ENCODE measurements at regions not wholly inside any gene's neighbourhood (a gene's known extent, or its start where the extent isn't known, plus 50 kb on each side); places are given as distances from the start of the nearest gene placed in this dataset.
A peak's percentile ranks its signal among the peaks of the same experiment; 100 is the strongest.

DNA sequence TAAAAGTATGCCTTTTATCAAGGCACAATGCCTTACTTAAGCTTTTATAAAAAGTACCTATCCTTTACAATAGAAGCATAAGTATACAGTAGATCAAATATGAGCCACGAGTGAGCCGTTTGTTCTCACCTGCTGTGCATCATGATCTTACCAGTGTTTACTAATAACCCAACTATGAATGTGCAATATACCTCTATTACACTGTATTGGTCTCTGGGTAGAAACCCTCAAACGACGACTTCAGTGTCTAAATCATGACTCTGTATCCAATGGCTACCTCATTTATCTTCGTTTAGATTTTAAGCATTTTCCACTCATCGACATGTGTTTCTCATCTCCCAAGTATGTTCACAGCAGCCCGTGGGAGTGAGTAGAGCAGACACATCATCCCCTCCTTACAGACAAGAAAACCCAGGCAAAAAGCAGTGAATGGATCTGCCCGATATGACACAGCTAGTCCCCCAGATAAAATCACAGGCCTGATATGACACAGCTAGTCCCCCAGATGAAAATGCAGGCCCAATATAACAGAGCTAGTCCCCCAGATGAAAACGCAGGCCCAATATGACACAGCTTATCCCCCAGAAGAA lies 279.8 kb downstream of the TNS1 start:
- no peak for DNase-seq (ENCODE audit: low spot score)

DNA sequence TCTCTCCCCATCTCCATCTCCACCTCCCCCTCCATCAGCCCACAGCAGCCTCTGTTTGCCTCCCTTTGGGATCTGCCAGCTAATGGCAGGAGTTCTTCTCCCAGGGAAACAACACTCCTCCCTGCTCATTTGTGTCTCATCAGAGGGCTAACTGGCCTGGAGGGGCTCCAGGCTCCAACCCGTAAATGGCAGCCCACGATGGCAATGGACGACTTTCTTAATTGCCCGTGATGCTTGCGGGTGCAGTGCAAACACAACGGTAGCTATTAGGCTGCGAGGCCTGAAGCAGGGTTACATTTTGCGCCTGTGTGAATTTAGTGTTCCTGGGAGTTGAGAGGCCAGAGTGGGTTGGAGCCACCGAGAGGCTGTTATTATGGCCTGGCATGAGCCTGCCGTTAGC lies 285.1 kb downstream of the TNS1 start:
- DNase-seq (ENCODE audit: low spot score): no peak

DNA sequence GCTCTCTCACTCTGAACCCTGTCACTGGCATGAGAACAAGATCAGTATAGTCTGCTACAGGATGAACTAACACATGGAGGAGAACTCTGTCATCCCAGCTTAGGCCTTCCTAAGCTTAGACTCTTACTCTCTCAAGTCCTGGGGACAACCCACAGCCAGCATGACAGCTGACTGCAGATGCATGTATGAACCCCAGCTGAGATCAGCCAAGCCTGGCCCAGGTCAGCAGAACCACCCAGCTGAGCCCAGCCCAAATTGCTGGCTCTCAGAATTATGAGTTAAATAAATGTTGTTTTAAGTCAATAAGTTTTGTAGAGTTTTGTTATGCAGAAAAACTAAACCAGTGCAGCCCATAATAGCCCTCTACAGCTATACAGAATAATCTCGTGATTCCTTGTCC lies 287.3 kb downstream of the TNS1 start:
- DNase-seq (ENCODE audit: low spot score): no peak

DNA sequence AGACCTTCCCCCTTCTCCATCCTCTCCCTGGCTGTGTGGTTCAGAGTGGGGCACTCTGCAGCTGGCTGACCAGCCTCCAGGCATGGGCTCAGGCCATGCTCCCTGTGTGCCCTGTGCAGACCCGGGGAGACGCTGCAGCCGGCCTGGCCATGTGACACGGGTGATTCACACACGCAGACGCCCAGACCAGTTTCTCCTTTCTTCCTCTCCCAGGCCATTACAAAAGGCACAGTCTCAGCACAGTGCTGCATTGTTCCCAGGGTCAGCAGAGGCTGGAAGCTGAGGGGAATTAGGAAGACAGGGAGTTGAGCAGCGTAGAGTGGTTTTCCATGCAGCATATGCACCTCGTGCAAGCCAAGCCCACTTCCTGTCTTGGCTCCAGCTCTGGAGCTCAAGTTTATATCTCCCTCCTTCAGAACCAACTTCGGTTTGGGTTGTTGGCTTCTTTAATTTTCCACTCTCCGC lies 288.5 kb downstream of the TNS1 start:
- DNase-seq (ENCODE audit: low spot score): no peak

DNA sequence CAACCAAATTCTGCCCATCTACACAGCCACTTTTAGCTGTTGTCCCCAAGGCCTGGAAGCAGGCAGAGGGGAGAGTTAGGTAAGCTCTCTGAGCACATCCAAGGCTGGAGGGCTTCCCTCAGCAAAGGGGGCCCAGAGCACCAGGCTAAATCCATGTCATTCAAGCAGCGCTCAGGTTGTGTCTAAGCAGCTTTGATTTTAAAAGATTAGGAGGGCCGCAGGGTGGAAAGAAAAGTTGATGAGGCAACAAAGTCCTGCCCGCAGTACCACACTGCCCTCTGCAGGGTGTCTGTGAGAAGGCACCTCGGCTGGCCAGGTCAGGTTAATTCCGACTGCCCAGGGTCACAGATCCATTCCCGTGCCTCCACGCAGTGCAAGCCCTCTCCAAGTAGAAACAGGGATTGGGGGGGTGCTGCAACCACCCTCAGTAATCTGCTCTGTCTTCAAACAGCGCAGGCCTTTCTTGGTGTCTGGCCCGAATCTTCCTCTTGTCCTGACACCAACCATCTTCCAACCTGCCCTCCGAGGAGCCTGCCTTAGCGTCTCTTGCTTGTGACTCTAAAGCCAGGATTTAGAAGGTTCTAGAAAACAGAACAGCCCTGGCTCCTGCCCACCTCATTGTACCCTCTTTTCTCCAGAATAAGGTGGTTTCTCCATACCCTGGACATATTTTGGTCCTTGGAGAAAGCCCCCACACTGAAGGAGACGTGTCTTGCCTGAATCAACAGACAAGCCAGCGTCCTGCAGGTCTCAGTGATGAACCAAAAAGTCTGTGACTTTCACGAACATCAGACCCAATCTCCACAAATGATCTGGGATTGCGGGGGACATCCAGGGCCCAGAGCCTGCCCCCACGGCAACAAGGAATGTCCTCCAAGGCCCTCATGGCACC lies 289.2 kb downstream of the TNS1 start:
- DNase-seq (ENCODE audit: low spot score): peak; percentile 63

DNA sequence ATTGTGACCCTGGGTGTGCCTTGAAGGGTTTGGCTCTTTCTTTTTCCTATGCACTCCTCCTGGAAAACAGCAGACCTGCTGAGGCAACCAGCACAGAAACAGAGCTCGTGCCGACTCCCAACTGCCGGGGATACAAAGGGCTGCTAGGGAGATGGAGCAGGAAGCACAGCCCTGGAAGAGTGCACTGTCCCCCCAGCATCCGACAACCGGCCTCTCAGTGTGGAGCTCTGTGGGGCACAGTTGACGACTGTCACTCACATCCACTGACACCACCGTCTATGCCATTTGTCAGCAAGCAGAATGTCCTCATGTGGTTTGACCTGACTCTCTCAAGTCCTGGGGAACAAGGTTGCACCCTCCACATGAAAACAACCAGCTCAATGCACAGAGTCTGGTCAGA lies 290.4 kb downstream of the TNS1 start:
- no peak for DNase-seq (ENCODE audit: low spot score)

DNA sequence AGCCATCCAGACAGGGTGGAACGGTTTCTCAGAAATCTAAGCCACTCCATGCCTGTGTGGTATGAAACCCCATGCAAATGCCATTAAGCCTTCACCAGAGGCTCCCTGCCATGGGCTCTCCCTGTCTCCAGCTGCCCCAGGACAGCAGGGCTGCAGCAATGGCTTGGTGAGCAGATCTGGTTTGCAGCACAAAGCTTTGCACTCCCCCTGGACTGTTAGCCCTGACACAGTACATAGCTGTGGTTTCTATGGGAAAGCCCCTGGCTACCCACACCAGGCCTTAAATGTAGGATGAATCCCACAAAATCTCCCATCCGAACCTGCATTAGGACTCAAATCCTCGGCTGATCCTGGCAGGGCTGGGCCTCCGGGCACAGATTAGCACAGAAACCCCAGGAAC lies 291.6 kb downstream of the TNS1 start:
- no peak for DNase-seq (ENCODE audit: low spot score)

DNA sequence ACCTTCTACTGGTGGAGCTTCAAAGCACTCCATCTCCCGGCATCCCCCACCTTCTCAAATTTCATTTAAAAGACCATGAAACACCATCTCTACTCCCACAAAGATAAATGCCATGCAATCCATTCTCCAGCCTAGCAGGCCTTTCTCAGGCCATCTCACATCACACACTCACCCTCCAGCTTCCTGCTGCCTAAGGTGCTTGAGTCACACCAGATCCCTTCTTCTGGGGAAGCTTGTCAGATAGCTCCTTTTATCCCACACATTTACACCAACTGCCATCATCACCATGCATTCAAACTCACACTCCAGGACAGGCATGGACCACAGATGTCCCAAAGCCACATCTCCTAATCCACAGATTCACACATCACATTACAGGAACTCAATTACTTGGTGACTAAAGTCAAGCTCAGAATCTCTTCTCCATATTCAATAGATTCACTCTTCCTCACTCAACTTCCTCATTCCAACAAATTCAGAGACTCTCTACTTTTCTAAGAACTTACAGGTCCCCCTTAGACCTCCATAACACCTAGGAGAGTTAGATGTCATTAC lies 292.5 kb downstream of the TNS1 start:
- DNase-seq (ENCODE audit: low spot score): no peak

DNA sequence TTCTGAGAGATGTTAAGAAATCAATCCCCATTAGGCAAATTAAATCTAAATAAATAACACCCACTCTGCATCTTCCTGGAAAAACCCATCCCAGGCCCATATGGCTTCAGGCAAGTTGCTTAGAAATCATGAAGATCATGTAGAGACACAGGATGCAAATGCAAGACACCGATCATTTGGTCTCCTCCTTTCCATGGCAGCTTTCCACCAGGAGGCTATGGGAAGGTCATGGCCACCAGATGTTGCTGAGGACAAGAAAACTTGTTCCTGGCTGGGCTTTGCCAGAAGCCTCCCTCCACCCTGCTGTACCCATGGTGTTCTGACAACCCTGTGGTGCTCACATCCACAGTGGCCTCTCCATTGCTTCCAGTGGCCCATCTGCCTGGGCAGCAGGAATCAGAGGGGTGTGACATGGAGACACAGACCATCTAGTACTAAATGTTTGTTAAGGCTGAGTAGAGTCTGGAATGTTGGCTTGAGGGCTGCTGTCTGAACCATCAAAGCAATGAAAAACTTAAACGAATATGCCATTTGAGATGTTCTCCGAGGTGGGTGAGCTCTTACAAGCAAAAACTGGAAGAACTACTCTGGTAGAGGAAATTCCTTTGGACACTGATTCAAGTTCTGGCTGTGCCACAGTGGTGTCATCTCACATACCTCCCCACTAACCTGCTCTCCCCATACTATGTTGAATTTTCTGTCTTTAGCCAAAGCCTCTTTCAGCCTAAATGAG lies 293.2 kb downstream of the TNS1 start:
- DNase-seq (ENCODE audit: low spot score): no peak

DNA sequence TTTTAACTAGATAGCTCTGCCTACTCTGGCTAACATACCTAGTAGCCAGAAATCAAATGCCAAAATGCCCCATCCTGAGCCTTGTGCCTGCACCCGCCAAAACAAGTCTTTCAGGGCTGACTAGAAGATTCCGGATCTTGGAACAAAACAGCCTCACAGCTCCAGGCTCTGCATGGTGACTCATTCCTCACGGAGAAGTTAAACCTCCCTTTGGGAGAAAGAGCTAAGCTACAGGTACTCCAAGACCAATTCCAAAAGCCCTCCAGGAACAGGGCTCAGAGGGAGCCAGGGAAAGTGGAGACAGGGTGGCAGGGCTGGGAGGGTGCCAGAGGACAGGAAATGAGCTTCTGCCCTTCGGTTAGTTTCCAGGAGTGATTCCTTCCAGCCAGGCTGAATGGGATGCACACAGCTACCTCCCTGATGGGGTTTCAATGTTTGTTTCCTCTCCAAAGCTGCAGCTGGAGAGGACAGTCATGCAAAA lies 295.6 kb downstream of the TNS1 start:
- DNase-seq (ENCODE audit: low spot score): no peak

DNA sequence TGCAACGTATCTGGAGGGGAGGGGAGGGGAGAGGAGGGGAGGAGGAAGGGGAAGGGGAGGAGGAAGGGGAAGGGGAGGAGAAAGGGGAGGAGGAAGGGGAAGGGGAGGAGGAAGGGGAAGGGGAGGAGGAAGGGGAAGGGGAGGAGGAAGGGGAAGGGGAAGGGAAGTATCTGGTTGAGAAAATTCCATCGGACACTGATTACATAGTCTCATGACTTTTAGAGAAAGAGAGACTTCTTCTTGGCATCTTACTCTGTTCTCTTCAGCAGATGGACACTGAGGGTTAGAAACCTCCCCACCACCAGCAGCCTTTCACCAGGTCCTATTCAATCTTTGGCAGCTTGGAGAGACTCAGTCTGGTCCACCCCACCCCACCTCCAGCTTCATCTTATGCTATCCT lies 296.3 kb downstream of the TNS1 start:
- DNase-seq (ENCODE audit: low spot score): no peak

DNA sequence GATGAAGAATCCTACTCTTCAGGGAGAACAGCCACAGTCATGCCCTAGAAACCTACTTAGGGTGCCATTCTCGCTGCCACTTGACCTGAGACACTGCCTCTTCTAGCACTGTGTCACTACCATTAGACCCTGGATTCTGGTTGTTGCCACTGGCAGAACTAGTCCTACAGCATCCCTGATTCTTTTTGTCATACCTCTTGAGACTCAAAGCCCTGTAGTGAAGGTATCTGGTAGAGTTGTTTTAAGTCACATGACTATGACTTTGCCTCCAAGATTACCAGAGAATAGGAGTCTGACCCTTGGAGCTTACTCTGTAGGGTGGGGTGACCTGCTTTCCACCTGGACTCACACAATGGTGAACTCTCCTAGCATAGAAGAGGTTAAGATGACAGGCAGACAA lies 296.7 kb downstream of the TNS1 start:
- DNase-seq (ENCODE audit: low spot score): no peak

DNA sequence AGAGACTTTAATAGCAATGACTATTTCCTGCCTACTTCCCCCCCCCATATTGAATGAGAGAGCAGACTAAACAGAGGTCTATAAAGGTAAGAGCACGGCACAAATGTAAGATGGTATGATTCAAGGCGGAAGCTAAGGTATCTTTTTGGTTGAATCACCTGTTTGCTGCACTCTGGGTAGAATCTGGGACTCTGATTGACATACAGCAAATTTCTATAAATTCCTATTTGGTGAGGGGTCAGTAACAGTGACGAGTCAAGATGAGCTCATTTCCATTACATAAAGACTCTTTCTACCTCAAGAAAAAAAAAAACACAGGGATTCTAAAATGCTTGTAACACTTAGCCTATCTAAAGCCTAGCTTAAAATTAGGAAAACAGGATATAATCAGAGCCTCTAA lies 297.3 kb downstream of the TNS1 start:
- no peak for DNase-seq (ENCODE audit: low spot score)

DNA sequence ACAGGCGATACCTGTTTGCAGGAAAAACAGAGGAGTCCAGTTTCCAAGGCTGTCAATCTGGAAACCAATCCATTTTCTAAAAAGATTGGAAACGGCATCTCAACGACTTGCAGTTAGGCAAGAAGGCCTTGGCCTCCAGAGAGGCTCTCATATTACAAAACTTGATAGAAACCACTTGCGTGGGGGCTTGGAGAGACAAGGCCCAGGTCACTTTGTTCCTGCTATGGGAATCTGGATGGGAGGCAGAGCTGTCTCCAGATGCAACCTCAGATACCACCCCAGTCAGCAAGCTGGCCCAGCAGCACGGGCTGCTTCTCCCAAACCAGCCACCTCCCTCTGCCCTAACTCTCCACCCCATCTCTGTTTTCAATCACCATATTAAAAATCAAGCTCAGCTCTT lies 298.8 kb downstream of the TNS1 start:
- no peak for DNase-seq (ENCODE audit: low spot score)

DNA sequence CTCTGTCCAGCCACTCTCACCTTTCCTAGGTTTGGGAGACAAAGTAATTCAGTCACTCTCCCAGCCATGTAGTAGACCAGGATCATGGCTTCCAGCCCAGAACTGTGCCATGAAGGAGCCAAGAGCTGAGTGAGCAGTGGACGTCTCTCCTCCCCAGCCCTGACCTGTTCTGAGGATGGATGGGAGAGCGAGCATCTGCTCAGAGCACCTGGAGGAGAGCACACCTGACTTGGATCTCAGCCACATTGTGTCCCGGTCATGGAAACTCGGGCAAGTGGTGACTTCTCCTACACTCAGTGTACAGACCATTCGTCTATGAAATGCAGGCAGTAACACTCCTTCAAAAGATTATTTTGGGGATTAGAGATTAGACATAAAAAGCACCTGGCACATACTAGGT lies 299.7 kb downstream of the TNS1 start:
- DNase-seq (ENCODE audit: low spot score): no peak

DNA sequence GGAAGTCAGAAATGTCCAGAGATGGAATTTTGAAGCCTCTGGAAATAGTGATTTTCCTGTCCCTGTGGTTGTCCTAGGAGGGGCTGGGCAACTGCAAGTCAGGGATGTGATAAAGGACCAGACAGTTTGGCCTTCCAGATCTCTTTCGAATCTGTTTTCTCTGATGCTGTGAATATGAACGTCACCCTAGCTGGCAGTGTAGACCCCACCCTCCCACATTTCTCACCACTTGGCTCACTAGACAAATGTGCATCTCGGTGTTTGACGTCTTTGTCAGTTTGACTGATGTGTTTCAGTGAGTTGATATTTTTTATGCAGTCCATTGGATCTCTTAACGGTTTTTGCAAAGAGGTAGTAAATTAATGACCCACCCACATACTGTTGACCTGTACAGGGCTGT lies 301.2 kb downstream of the TNS1 start:
- no peak for DNase-seq (ENCODE audit: low spot score)

DNA sequence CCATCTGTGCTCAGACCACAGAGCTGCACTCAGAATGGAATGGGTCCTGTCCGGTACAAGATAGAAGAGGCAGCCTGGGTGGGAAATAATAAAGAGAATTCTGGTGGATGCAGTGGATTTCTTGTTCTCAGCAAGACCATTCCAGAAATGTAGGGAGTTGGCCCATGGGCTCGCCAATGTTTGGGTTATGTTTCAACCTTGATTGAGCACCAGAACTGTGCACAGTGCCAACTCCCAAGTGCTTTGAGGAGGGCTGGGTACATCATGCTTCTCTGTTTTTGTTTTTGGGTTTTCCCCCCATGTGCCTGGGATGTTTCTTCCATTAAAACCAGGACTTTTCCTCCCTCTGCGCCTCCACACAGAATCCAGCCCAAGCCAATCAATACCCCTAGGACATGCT lies 304.1 kb downstream of the TNS1 start:
- no peak for DNase-seq (ENCODE audit: low spot score)

DNA sequence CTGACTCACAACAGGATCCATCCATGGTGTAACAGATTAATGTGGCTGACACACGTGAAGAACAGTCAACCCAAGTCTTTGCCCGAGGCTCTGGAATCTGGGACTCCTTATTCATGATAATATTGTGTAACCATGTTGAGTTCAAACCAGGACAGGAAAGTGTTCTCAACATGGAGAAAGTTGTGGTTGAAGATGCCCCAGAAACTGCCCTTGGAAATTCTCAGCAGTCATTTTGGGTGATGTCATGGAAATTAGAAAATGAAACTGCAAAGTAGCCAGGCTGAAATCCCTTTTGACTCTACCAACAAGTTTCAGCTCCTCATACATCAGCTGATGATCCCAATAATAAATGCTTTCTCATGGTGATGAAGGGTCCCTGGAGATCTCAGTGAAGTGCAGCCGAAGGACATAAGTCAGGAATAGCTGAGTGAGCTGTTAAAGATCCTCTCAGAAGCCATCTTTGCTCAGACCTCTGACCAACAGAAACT lies 307.7 kb downstream of the TNS1 start:
- DNase-seq (ENCODE audit: low spot score): no peak

DNA sequence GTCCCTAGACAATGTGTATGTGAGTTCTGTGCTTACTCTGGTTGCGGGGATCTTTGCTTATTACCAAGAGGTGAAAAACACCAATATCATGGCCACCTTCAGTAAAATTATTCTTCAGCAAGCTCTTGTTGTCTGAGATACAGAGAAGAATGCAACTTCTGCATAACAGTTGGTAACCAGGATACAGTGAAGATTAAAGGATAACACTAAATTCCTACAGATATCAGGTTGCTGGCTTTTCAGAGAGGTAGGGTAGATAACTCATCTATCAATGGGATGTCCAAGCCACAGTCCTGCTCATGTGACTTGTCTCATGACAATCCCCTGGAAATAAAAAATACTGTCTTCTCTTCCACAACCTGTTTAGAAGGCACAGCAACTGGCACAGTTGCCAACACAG lies 308.5 kb downstream of the TNS1 start:
- DNase-seq (ENCODE audit: low spot score): no peak

DNA sequence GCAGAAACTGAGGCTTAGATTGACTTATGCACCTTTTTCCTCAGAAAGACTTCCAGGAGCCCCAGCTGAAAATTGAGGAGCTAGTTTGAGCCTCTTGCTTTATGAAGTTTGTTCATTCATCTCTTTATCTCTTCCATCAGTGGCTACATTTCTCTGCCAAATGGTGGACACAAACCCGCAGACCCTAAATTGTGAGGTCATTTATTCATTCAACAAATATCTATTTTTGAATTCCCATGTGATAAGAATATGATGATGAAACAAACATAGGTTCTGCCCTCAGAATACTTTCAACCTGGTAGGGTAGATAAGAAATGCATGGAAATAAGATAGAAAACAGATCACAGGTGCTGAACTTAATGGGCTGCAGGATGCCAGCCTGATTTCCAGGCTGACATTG lies 309.4 kb downstream of the TNS1 start:
- no peak for DNase-seq (ENCODE audit: low spot score)

DNA sequence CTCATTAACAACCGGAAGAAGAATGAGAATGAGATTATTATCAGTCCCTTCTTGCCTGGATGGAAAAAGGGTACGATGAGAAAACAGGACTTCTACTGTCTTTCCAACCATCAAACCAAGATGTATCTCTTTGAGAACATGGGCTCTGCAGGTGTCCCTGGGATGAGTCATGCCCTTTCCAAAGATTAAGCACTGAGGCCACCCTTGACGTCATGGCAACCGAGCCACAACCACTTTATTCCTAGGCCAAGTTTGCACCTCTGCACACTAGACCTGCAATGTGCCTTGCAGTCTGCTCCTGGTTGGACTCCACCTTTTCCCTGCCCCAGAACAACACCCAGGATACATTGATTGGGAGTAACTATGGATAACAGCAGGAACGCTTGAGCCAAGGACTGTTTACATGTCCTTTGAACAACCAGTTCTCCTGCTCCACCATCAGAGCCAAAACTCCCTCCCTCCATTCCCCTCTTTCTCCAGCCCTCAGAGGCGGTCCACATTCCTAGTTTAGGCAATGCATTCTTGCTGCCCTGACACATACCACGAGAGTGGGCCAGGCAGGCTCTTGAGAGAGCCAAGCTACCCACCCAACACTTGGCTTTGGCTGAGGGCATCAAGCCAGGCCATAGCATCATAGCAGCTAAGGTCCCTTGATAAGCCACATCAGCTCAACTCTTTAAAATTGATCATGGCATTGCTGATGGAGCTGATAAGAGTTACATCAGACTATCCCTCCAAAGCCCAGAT lies 310.7 kb downstream of the TNS1 start:
- no peak for DNase-seq (ENCODE audit: low spot score)

DNA sequence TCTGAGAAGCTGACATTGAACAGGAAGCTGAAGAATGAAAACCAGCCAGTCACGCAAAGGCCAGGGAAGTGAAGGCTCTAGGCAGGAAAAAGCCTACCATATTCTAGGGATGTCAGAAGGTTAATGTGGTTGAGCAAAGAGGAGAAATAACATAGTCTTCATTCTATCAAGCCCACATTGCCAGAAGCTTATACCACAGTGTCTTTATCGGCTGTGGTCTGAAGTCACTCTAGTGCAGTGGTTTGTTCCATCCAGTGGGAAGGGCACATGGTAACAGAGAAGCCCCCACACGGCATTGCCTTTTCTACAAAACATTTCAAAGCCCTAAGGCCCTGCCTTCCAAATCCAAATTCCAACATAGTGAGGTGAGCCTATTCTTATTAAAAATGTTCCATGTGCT lies 311.3 kb downstream of the TNS1 start:
- DNase-seq (ENCODE audit: low spot score): no peak

Measured in RKO (cell line).